ENCODE measurements at regions not wholly inside any gene's neighbourhood (a gene's known extent, or its start where the extent isn't known, plus 50 kb on each side); places are given as distances from the start of the nearest gene placed in this dataset.
"Not testable (repeated sequence)": the region's sequence is repeated elsewhere in the genome, so short reads cannot be mapped to it uniquely, and the experiment has no call there.

GRCh38 chr18:79589601-79590091 is 90.0 kb upstream of the CTDP1 start:
- H3K4me3 ChIP-seq (ENCODE audit: low read length) = no peak overlapping the region
- DNase-seq (no peak), ATAC-seq (no peak)
- Mint-ChIP-seq H3K36me3 (no peaks in the 10 kb centered on the region), H3K4me3 (no peak overlapping the region), H3K4me1 (no peaks in the 10 kb centered on the region), H3K27ac (no peak overlapping the region), H3K9me3 (peaks cover 2 to 3% of the 10 kb centered on the region in 2 donors), H3K27me3 (ENCODE audit: low read depth in 2 of 2) (peaks cover 6 to 19% of the 10 kb centered on the region in 2 donors)
- no peaks in the 10 kb centered on the region for H3K9me3 ChIP-seq (ENCODE audit: control insufficient read depth, insufficient read depth, low read length)
- intact Hi-C loops (cut with micrococcal nuclease) = no loop called here
- 82% methylated on average over 15 of the region's 15 CpGs for WGBS (ENCODE audit: insufficient coverage)
- H3K36me3 ChIP-seq (ENCODE audit: control insufficient read depth, insufficient read depth, low read length) = no peaks in the 10 kb centered on the region
- no peaks in the 10 kb centered on the region for H3K27me3 ChIP-seq (ENCODE audit: control insufficient read depth, insufficient read depth, low read length)
- H3K4me1 ChIP-seq (ENCODE audit: control insufficient read depth, insufficient read depth, low read length) = no peaks in the 10 kb centered on the region
- H3K27ac ChIP-seq (ENCODE audit: low read length) = no peak overlapping the region
- no peak for TF ChIP-seq CTCF (IDR thresholded peaks at IDR 0.05)

- ATAC-seq (no peak), DNase-seq (no peak)
- no peak for TF ChIP-seq CTCF (IDR thresholded peaks at IDR 0.05)
- peaks cover 2 to 3% of the 10 kb centered on the region in 2 donors for H3K9me3 Mint-ChIP-seq
- Histone ChIP-seq H3K36me3 (ENCODE audit: control insufficient read depth, insufficient read depth, low read length) (no peaks in the 10 kb centered on the region), H3K27me3 (ENCODE audit: control insufficient read depth, insufficient read depth, low read length) (no peaks in the 10 kb centered on the region), H3K4me1 (ENCODE audit: control insufficient read depth, insufficient read depth, low read length) (no peaks in the 10 kb centered on the region), H3K27ac (ENCODE audit: low read length) (no peak overlapping the region), H3K9me3 (ENCODE audit: control insufficient read depth, insufficient read depth, low read length) (no peaks in the 10 kb centered on the region), H3K4me3 (ENCODE audit: low read length) (no peak overlapping the region)
- no peak overlapping the region for H3K4me3 Mint-ChIP-seq
- no peak overlapping the region for H3K27ac Mint-ChIP-seq
- WGBS (ENCODE audit: insufficient coverage) = 86% methylated on average over 31 of the region's 31 CpGs
- no peaks in the 10 kb centered on the region for H3K36me3 Mint-ChIP-seq
- no peaks in the 10 kb centered on the region for H3K4me1 Mint-ChIP-seq
- intact Hi-C loops (cut with micrococcal nuclease) = no loop called here
- H3K27me3 Mint-ChIP-seq (ENCODE audit: low read depth in 2 of 2) = peaks cover 6 to 27% of the 10 kb centered on the region in 2 donors
These were observed 89.2 kb upstream of the CTDP1 start for GRCh38 chr18:79590191-79591031.

GRCh38 chr18:79591032-79591308 is 88.6 kb upstream of the CTDP1 start:
- TF ChIP-seq CTCF (IDR thresholded peaks at IDR 0.05) = no peak
- intact Hi-C loops (cut with micrococcal nuclease) = no loop called here
- H3K27ac ChIP-seq (ENCODE audit: low read length) = no peak overlapping the region
- Mint-ChIP-seq H3K27ac (no peak overlapping the region), H3K36me3 (no peaks in the 10 kb centered on the region), H3K9me3 (peaks cover 2 to 3% of the 10 kb centered on the region in 2 donors), H3K4me3 (no peak overlapping the region), H3K4me1 (no peaks in the 10 kb centered on the region), H3K27me3 (ENCODE audit: low read depth in 2 of 2) (peaks cover 9 to 33% of the 10 kb centered on the region in 2 donors)
- DNase-seq (no peak), ATAC-seq (no peak)
- no peaks in the 10 kb centered on the region for H3K4me1 ChIP-seq (ENCODE audit: control insufficient read depth, insufficient read depth, low read length)
- WGBS (ENCODE audit: insufficient coverage) = 86% methylated on average over 4 of the region's 4 CpGs
- no peak overlapping the region for H3K4me3 ChIP-seq (ENCODE audit: low read length)
- H3K27me3 ChIP-seq (ENCODE audit: control insufficient read depth, insufficient read depth, low read length) = no peaks in the 10 kb centered on the region
- H3K9me3 ChIP-seq (ENCODE audit: control insufficient read depth, insufficient read depth, low read length) = no peaks in the 10 kb centered on the region
- H3K36me3 ChIP-seq (ENCODE audit: control insufficient read depth, insufficient read depth, low read length) = no peaks in the 10 kb centered on the region

- H3K36me3 Mint-ChIP-seq; H3K4me3 ChIP-seq (ENCODE audit: low read length); H3K9me3 Mint-ChIP-seq; H3K4me1 Mint-ChIP-seq; H3K9me3 ChIP-seq (ENCODE audit: control insufficient read depth, insufficient read depth, low read length); H3K27me3 ChIP-seq (ENCODE audit: control insufficient read depth, insufficient read depth, low read length); intact Hi-C loops (cut with micrococcal nuclease); H3K27ac Mint-ChIP-seq; H3K4me3 Mint-ChIP-seq; H3K36me3 ChIP-seq (ENCODE audit: control insufficient read depth, insufficient read depth, low read length); DNase-seq; H3K27ac ChIP-seq (ENCODE audit: low read length); ATAC-seq; H3K4me1 ChIP-seq (ENCODE audit: control insufficient read depth, insufficient read depth, low read length): not testable (repeated sequence)
- 80% methylated on average over 2 of the region's 3 CpGs for WGBS (ENCODE audit: insufficient coverage)
- H3K27me3 Mint-ChIP-seq (ENCODE audit: low read depth in 2 of 2) = peaks cover 10 to 35% of the 10 kb centered on the region in 2 donors
These were observed 86.9 kb upstream of the CTDP1 start for GRCh38 chr18:79592684-79593083.

Data from natural killer cell (primary cell).